RKO (cell line): ENCODE measurements at regions not wholly inside any gene's neighbourhood (a gene's known extent, or its start where the extent isn't known, plus 50 kb on each side); places are given as distances from the start of the nearest gene placed in this dataset.

Source experiments
- DNase-seq: peaks from one replicate; pipeline ENCODE4 v3.0.0-alpha.2; 2016; ENCODE audit warnings: low spot score

- no peak for DNase-seq
Observed at GRCh38 chr16:79370736-79371135, 229.8 kb downstream of the MAF start.

GRCh38 chr16:79369796-79370195 is 230.7 kb downstream of the MAF start:
- no peak for DNase-seq

GRCh38 chr16:79367822-79368221 is 232.7 kb downstream of the MAF start:
- DNase-seq, result no peak

- DNase-seq, result no peak
Observed at GRCh38 chr16:79366635-79367034, 233.9 kb downstream of the MAF start.

- DNase-seq, result no peak
Observed at GRCh38 chr16:79365702-79366101, 234.8 kb downstream of the MAF start.

- DNase-seq, result no peak
Observed at GRCh38 chr16:79363484-79363883, 237.1 kb downstream of the MAF start.

- no peak for DNase-seq
Observed at GRCh38 chr16:79363035-79363434, 237.5 kb downstream of the MAF start.

- DNase-seq, result no peak
Observed at GRCh38 chr16:79362300-79362970, 238.1 kb downstream of the MAF start.

- DNase-seq, result no peak
Observed at GRCh38 chr16:79361132-79361751, 239.3 kb downstream of the MAF start.

GRCh38 chr16:79360267-79360666 is 240.3 kb downstream of the MAF start:
- no peak for DNase-seq

- DNase-seq, result no peak
Observed at GRCh38 chr16:79359082-79359481, 241.5 kb downstream of the MAF start.

GRCh38 chr16:79358188-79358587 is 242.3 kb downstream of the MAF start:
- no peak for DNase-seq

GRCh38 chr16:79355600-79356358 is 244.8 kb downstream of the MAF start:
- DNase-seq, result no peak

GRCh38 chr16:79351927-79352326 is 248.6 kb downstream of the MAF start:
- DNase-seq, result no peak

- no peak for DNase-seq
Observed at GRCh38 chr16:79349803-79350202, 250.7 kb downstream of the MAF start.

- DNase-seq, result no peak
Observed at GRCh38 chr16:79348521-79349306, 251.8 kb downstream of the MAF start.

- no peak for DNase-seq
Observed at GRCh38 chr16:79347277-79347676, 253.3 kb downstream of the MAF start.

GRCh38 chr16:79339863-79340262 is 260.7 kb downstream of the MAF start:
- no peak for DNase-seq

- DNase-seq, result no peak
Observed at GRCh38 chr16:79337906-79338305, 262.6 kb downstream of the MAF start.

- no peak for DNase-seq
Observed at GRCh38 chr16:79336437-79337229, 263.9 kb downstream of the MAF start.

GRCh38 chr16:79334127-79334526 is 266.4 kb downstream of the MAF start:
- no peak for DNase-seq

- no peak for DNase-seq
Observed at GRCh38 chr16:79331066-79331465, 269.5 kb downstream of the MAF start.
